ENCODE measurements at regions not wholly inside any gene's neighbourhood (a gene's known extent, or its start where the extent isn't known, plus 50 kb on each side); places are given as distances from the start of the nearest gene placed in this dataset.

DNA sequence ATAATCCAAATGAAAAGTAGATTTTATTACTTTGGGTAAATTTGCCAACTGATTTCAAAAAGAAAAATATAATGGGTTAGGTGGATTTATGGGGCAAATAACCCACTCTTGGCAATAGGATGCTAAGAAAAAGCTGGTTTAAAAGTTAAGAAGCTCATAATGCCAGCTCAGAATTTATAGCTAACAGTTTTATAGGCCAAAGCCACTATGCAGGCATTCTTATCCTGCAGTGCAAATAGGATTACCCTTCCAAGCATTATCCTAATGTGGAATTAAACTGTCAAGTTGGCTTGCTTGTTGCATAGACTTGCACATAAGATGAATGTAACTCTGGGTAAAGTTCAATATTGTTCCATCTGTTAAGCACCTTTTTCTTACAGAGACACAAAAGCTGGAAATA lies 703.0 kb downstream of the PCDH18 start:
- TF ChIP-seq EZH2phosphoT487 (conservative IDR thresholded peaks at IDR 0.05; ENCODE audit: low read length) (no peak), CTCF (IDR thresholded peaks at IDR 0.05; ENCODE audit: insufficient read depth, low read length, poor library complexity, severe bottlenecking) (no peak)
- H4K20me1 ChIP-seq (ENCODE audit: low read depth, low read length) = no peaks in the 10 kb centered on the region
- no peaks in the 10 kb centered on the region for H3F3A ChIP-seq (ENCODE audit: insufficient read depth)
- H2AFZ ChIP-seq (ENCODE audit: low read depth, low read length, severe bottlenecking) = no peak overlapping the region
- H3K4me2 ChIP-seq (ENCODE audit: low read depth, low read length, poor library complexity, severe bottlenecking) = no peak overlapping the region
- no peaks in the 10 kb centered on the region for H3K36me3 ChIP-seq (ENCODE audit: low read length)
- no peaks in the 10 kb centered on the region for H3K27me3 ChIP-seq (ENCODE audit: low read length)
- no peak overlapping the region for H3K9ac ChIP-seq (ENCODE audit: low read length)
- H3K9me3 ChIP-seq (ENCODE audit: insufficient read depth, low read length) = no peaks in the 10 kb centered on the region
- H3K4me3 ChIP-seq (ENCODE audit: insufficient read depth, low read length, poor library complexity, severe bottlenecking) = no peak overlapping the region
- H3K27ac ChIP-seq (ENCODE audit: low read depth, low read length) = no peak overlapping the region
- H3K79me2 ChIP-seq (ENCODE audit: insufficient read depth, low read length) = no peaks in the 10 kb centered on the region
- H3K9me2 ChIP-seq (replicated peaks; ENCODE audit: insufficient read depth, low read length) = no peaks in the 10 kb centered on the region

DNA sequence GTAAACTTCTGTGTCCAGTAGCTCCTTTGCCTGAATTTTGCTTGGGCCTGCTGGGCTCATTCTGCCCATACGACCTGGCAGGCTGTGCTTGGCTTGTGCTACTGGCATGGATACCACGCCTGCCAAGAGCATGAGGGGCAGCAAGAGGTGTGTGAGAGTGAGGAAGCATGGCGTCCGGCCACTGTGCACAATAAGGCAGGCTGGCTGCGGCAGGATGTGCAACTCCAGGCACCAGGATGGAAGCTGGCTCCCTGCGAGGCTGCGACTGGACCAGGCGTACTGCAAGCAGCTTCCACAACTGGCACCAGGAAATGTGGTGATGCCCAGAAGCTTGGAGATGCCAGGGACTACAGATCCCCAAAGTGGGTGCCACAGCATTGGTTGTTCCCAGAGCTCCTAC lies 709.3 kb downstream of the PCDH18 start:
- Histone ChIP-seq H3K9me3 (ENCODE audit: insufficient read depth, low read length) (no peaks in the 10 kb centered on the region), H3K9ac (ENCODE audit: low read length) (no peak overlapping the region), H2AFZ (ENCODE audit: low read depth, low read length, severe bottlenecking) (no peak overlapping the region), H3K27me3 (ENCODE audit: low read length) (no peaks in the 10 kb centered on the region), H3K27ac (ENCODE audit: low read depth, low read length) (no peak overlapping the region), H3K79me2 (ENCODE audit: insufficient read depth, low read length) (no peaks in the 10 kb centered on the region), H4K20me1 (ENCODE audit: low read depth, low read length) (no peaks in the 10 kb centered on the region), H3F3A (ENCODE audit: insufficient read depth) (no peaks in the 10 kb centered on the region), H3K4me2 (ENCODE audit: low read depth, low read length, poor library complexity, severe bottlenecking) (no peak overlapping the region), H3K4me3 (ENCODE audit: insufficient read depth, low read length, poor library complexity, severe bottlenecking) (no peak overlapping the region), H3K9me2 (replicated peaks; ENCODE audit: insufficient read depth, low read length) (no peaks in the 10 kb centered on the region), H3K36me3 (ENCODE audit: low read length) (no peaks in the 10 kb centered on the region)
- TF ChIP-seq EZH2phosphoT487 (conservative IDR thresholded peaks at IDR 0.05; ENCODE audit: low read length) (no peak), CTCF (IDR thresholded peaks at IDR 0.05; ENCODE audit: insufficient read depth, low read length, poor library complexity, severe bottlenecking) (no peak)

DNA sequence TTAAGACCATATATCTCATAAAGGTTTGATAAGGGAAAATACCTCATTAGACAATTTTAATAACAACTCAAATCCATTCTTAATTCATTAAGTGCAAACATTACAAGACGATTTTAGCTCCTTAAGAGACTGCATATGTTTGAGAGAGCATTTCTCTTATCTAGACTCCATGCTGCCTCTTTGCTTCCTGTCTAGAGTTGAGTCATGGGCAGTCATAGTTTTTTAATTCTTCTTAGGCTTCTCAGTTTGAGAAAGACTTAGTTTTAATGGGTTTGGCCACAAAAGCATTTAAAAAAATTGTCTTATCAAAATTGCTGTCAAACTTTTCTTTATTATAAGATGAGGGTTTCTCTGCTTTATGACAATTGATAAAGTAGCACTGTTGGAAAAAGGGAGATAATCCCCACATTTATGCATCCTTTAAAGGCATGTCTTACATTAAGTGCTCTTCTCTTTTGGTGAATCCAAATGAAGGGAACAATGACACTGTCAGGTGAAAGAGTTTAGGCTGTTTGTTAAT lies 713.4 kb downstream of the PCDH18 start:
- no peaks in the 10 kb centered on the region for H3K9me2 ChIP-seq (replicated peaks; ENCODE audit: insufficient read depth, low read length)
- H2AFZ ChIP-seq (ENCODE audit: low read depth, low read length, severe bottlenecking) = no peak overlapping the region
- no peaks in the 10 kb centered on the region for H3K27me3 ChIP-seq (ENCODE audit: low read length)
- no peaks in the 10 kb centered on the region for H3K79me2 ChIP-seq (ENCODE audit: insufficient read depth, low read length)
- no peak for TF ChIP-seq EZH2phosphoT487 (conservative IDR thresholded peaks at IDR 0.05; ENCODE audit: low read length)
- no peak for TF ChIP-seq CTCF (IDR thresholded peaks at IDR 0.05; ENCODE audit: insufficient read depth, low read length, poor library complexity, severe bottlenecking)
- no peak overlapping the region for H3K4me3 ChIP-seq (ENCODE audit: insufficient read depth, low read length, poor library complexity, severe bottlenecking)
- H3K27ac ChIP-seq (ENCODE audit: low read depth, low read length) = no peak overlapping the region
- H4K20me1 ChIP-seq (ENCODE audit: low read depth, low read length) = no peaks in the 10 kb centered on the region
- no peaks in the 10 kb centered on the region for H3K36me3 ChIP-seq (ENCODE audit: low read length)
- H3F3A ChIP-seq (ENCODE audit: insufficient read depth) = no peaks in the 10 kb centered on the region
- H3K4me2 ChIP-seq (ENCODE audit: low read depth, low read length, poor library complexity, severe bottlenecking) = no peak overlapping the region
- no peaks in the 10 kb centered on the region for H3K9me3 ChIP-seq (ENCODE audit: insufficient read depth, low read length)
- H3K9ac ChIP-seq (ENCODE audit: low read length) = no peak overlapping the region

All from SU-DHL-6 (cell line).